SK-N-MC (cell line): ENCODE measurements at regions not wholly inside any gene's neighbourhood (a gene's known extent, or its start where the extent isn't known, plus 50 kb on each side); places are given as distances from the start of the nearest gene placed in this dataset.

Source experiments
- EZH2 ChIP-seq: fragments of 200-600 bp; sonication (generic); IDR thresholded peaks from one replicate; pipeline ENCODE4 v1.6.1; 2017; ENCODE audit warnings: antibody characterized with exemption
- POLR2AphosphoS5 ChIP-seq: IDR thresholded peaks from 2 replicates; pipeline ENCODE4 v1.6.1; 2012; ENCODE audit warnings: mild to moderate bottlenecking, low read depth, low read length, borderline replicate concordance

GRCh38 chr3:124441766-124442165 is 288.5 kb upstream of the UMPS start:
- no peak for TF ChIP-seq EZH2
- no peak for TF ChIP-seq POLR2AphosphoS5
